Spleen (tissue), 7 donors: ENCODE measurements at regions not wholly inside any gene's neighbourhood (a gene's known extent, or its start where the extent isn't known, plus 50 kb on each side); places are given as distances from the start of the nearest gene placed in this dataset.

Experiments used
- CTCF ChIP-seq, 11 experiments: fragments of 200-600 bp in 7 of 11; fragments of 450-650 bp in 4 of 11; sonication (generic) in 4 of 11; IDR thresholded peaks in 8 of 11; conservative IDR thresholded peaks in 3 of 11; 1 replicate in 7 of 11; 2 replicates in 4 of 11; pipeline versions ENCODE4 v1.4.0 to v1.8.0; 2016 to 2021; ENCODE audit warnings: antibody characterized with exemption in 11 of 11, inconsistent platforms in 4 of 11, mild to moderate bottlenecking in 1 of 11
- POLR2A ChIP-seq, 3 donors: fragments of 450-650 bp; IDR thresholded peaks; one replicate each; pipeline ENCODE4 v1.5.1; 2017; ENCODE audit warnings: antibody characterized with exemption in 3 of 3, mild to moderate bottlenecking in 1 of 3
- POLR2AphosphoS5 ChIP-seq, 3 donors: sonication (generic); formaldehyde crosslinking; IDR thresholded peaks; one replicate each; pipeline ENCODE4 v1.5.1; 2017; ENCODE audit warnings: antibody characterized with exemption in 3 of 3
- donor health status: DM: no; HTN: no; CAD: no; lungs with moderate emphysema.
- donor health status: DM: no; HTN: no; CAD: no.
- donor health status: DM: no; HTN: no; CAD: no.

DNA sequence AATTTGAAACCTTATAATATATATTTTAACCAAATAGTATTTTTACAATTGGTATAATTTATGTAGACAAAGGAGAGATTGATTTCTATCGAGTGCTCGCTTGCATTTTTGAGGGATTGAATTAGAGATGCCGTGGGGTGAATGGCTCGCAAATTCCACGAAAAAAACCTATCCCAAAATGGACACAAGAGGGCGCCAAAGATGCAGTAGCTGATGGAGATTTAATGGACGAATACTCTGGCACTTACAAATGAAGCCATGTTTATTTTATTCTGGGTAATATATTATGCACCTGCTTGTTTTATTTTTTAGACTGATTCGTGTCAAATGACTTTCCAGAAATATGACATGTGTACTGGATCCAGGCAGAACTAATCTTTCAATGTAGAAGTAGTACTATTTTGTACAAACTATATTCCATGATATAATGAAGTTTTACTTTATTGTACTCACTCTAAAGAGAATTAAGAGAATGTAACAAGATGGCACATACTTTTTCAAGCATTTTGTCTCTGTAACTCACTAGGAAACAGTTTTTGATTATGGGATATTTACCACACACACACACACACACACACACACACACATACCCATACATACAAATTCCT, 505.4 kb downstream of the PLCL1 start:
- TF ChIP-seq CTCF (IDR thresholded peaks at IDR 0.05 in 8 of 11, conservative IDR thresholded peaks at IDR 0.05 in 3 of 11): peak in 10 of 11 experiments; percentile 26 to 81 (median 74)
- TF ChIP-seq POLR2AphosphoS5 (IDR thresholded peaks at IDR 0.05): no peak
- TF ChIP-seq POLR2A (IDR thresholded peaks at IDR 0.05): no peak
